ENCODE measurements at regions not wholly inside any gene's neighbourhood (a gene's known extent, or its start where the extent isn't known, plus 50 kb on each side); places are given as distances from the start of the nearest gene placed in this dataset.
"Not testable (repeated sequence)": the region's sequence is repeated elsewhere in the genome, so short reads cannot be mapped to it uniquely, and the experiment has no call there.

GRCh38 chr6:141764388-141764787 is 368.3 kb upstream of the GJE1 start:
- DNase-seq, result no peak

- no peak for DNase-seq
Measured at GRCh38 chr6:141758430-141758829, 374.3 kb upstream of the GJE1 start.

GRCh38 chr6:141753180-141753579 is 379.5 kb upstream of the GJE1 start:
- DNase-seq, result no peak

DNA sequence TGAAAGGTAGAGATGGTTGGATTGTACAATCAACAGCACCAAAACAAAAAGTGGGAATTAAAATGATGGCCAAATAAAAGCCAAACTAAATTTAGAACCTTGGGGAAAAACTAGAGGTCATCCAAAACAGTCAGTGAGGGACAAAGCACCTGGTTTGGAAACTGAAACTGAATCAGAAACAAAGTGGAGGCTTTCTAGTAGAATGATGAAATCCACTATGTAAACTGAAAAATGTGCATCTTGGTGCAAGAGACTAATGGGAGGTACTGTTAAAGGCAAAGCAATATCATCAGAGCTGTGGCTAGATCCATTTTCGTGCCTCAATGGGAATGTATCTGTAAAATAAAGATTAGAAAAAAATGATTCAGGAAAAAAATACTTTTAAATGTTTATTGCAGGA is 380.0 kb upstream of the GJE1 start:
- no peak for DNase-seq

DNA sequence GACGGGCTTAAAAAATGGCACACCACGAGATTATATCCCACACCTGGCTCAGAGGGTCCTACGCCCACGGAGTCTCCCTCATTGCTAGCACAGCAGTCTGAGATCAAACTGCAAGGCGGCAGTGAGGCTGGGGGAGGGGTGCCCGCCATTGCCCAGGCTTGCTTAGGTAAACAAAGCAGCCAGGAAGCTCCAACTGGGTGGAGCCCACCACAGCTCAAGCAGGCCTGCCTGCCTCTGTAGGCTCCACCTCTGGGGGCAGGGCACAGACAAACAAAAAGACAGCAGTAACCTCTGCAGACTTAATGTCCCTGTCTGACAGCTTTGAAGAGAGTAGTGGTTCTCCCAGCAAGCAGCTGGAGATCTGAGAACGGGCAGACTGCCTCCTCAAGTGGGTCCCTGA is 386.4 kb upstream of the GJE1 start:
- not testable (repeated sequence) for DNase-seq

- no peak for DNase-seq
Measured at GRCh38 chr6:141744971-141745370, 387.8 kb upstream of the GJE1 start.

- no peak for DNase-seq
Measured at GRCh38 chr6:141744194-141744925, 388.4 kb upstream of the GJE1 start.

DNA sequence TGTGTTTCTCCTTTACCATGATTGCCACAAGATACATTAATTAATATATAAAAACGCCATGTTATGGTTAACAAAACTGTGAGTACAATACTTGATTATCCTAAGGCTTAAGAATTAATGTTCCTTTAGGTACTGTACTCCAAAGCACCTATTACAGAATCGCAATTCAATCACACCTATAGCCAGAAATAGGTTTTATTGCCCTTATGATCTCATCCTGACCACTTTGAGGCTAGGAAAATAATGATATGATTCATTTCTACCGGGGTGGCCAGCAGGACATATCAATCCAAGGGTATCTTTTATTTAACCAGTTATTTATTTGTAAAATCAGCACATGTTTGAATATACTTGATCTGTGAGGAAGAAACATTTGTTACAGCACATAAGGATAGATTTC is 396.6 kb upstream of the GJE1 start:
- no peak for DNase-seq

GRCh38 chr6:141735126-141735525 is 397.6 kb upstream of the GJE1 start:
- no peak for DNase-seq

GRCh38 chr6:141734071-141734840 is 398.5 kb upstream of the GJE1 start:
- no peak for DNase-seq

DNA sequence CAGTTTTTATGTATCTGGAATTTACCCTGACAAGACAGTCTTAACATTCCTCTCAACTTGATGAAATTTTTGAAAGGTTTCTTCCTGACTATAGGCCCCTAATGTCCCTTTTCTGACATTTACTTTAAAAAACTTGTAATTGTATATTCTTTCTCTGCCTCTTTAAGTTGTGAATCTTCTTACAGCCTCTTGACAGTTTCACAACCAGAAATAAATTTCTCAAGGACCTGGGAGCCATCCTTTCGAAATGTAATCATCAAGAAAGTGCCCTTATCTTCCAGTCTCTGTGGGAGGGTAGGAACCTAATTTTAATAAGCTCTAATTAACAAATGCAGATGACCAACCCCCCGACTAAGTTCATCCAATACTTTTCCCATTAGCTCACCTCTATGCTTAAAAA is 403.6 kb upstream of the GJE1 start:
- DNase-seq, result no peak

GRCh38 chr6:141728330-141728729 is 404.4 kb upstream of the GJE1 start:
- no peak for DNase-seq

DNA sequence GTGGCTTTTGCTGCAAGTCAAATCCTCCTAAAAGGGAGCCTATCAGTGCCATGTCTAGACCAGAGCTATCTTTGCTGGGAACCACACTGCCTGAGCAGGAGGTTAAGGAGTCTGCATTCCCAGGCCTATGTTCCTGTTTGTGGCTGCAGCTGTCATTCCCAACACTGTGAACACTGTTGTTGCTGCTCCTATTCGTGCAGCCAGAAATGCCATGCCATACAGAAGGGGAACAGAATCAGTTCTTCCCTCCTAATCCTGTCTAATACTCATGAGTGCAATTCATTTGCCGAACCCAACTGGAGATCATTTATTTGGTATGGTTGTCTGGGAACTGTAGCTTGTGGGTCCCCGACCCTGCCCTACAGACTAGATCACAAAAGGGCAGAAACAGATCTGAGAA is 406.5 kb upstream of the GJE1 start:
- no peak for DNase-seq

DNA sequence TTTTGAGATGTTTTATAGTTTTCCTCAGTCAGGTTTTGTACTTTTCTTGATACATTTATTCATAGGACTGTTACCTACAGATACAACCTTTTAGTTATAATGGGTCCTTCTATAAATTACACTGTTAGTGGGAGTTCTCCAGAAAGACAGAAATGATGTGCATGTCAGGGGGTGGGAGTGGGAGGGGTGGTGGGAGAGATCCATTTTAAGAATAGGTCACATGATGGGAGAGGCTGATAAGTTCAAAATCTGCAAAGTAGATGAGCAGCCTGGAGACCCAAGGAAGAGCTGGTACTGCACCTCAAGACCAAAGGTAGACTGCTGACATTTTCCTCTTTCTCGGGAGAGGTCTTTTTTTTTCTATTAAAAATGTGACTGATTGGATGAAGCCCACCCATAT is 408.0 kb upstream of the GJE1 start:
- no peak for DNase-seq

- DNase-seq, result no peak
Measured at GRCh38 chr6:141719476-141719875, 413.2 kb upstream of the GJE1 start.

GRCh38 chr6:141705431-141705830 is 427.3 kb upstream of the GJE1 start:
- DNase-seq, result no peak

DNA sequence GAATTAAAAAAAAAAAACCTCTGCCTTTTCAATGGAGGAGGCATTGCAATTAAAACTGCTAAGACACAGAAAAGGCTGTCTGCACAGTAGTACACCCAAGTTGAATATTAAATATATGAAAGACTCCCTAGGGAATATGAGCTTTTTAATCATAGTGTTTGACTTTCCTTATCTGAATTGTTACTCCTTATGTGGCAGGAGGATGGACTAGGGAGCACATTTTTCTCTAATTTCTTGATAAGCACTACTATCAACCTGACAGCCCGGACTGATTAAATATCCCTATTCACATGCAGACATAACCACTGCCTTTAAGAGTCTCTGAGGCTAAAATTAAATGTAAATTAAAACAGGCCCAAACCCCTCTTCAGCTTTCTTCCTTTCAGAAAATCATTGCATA is 428.6 kb upstream of the GJE1 start:
- no peak for DNase-seq

DNA sequence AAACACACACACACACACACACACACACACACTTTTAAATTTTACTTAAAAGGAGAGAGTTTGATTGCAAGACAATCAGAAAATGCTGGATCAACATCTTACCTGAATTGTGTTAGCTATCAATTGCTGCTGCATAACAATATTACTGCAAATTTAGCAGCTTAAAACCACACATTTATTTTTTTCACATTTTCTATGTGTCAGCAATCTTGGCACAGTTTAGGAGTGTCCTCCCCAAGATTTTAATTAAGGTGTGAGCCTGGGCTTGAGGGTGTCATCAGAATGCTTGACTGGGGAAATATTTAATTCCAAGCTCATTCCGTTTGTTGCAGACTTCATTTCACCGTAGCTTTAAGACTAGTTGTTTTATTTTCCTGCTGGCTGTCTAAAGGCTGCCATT is 431.0 kb upstream of the GJE1 start:
- DNase-seq, result no peak

- no peak for DNase-seq
Measured at GRCh38 chr6:141700819-141701218, 431.9 kb upstream of the GJE1 start.

DNA sequence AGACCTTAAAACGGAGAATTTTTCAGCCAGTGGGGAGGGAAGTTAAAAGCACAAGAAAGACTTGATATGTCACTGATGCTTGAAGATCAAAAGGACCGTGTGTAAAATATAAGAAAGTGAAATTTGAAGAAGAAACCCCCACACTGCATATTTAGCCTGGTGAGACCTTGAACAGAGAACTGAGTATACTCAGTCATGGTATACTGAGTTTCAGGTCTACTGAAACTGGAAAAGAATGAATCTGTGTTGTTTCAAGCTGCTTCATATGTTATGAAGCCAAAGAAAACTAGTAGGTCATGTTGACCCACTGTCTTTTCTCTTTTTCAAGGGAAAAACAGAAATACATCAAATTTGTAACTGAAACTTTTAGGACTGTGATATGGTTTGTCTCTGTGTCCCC is 443.8 kb upstream of the GJE1 start:
- DNase-seq, result no peak

DNA sequence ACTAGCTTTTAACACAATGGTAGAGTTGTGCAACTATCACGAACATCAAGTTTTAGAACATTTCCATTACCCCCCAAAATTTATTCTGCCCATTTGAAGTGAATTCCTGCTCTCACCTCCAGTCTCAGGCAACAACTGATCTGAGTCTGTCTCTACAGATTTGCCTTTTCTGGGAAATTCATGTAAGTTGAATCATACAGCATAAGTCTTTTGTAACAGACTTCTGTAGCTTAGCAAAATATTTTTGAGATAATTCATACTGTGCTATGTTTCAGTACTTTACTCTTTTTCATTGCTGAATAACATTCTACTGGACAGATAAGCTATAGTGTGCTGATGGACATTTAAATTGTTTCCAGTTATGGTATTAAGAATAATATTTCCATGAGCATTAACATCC is 447.3 kb upstream of the GJE1 start:
- DNase-seq, result no peak

DNA sequence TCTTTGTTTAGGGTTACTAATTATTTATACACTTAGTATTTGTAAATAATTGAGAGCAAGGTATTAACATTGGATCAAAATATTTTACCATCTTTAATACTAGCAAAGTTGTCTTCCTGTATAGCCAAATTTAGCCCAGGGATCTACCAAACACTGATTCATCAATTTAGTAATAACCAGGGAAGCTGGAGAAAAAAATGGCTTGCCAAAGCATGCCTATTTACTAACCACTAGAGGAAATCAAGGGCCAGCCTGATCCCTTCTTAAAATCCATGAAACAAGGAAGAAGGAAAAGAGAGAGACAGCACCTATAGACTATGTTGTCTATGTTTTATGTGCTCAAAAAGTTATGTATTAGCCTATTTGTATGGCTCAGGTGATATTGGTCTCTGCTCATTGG is 450.3 kb upstream of the GJE1 start:
- DNase-seq, result no peak

GRCh38 chr6:141677598-141678211 is 455.0 kb upstream of the GJE1 start:
- DNase-seq, result peak; percentile 40

GRCh38 chr6:141675957-141676356 is 456.8 kb upstream of the GJE1 start:
- DNase-seq, result no peak
